ENCODE measurements at regions not wholly inside any gene's neighbourhood (a gene's known extent, or its start where the extent isn't known, plus 50 kb on each side); places are given as distances from the start of the nearest gene placed in this dataset.

DNA sequence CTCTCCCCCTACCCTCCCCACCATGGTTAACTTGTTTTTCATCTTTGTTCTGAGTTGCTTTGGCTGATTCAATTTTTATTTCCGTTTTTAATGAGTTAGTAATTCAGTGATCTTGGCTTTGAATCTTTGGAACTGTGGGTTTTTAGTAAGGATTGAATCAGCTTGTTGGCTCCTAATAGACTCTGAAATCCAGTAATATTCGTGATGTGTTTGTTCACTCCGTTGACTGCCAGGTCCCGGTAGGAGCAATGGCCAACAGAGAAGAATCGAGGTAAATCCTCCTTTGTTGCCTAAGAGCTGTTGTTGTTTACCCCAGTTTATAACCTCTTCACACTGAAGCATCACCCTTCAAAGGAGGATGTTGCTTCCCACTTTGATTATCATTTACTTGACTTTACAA is 92.7 kb downstream of the PCSK1 start:
- TF ChIP-seq CTCF (IDR thresholded peaks at IDR 0.05) (no peak), POLR2A (IDR thresholded peaks at IDR 0.05) (no peak)
